ENCODE measurements at regions not wholly inside any gene's neighbourhood (a gene's known extent, or its start where the extent isn't known, plus 50 kb on each side); places are given as distances from the start of the nearest gene placed in this dataset.

- intact Hi-C loops (cut with micrococcal nuclease; ENCODE audit: unreplicated experiment) = no loop called here
- POLR2A ChIA-PET (ENCODE audit: low non-redundant PET) = no interaction called here
- Histone ChIP-seq H3K4me1 (ENCODE audit: insufficient read depth, low read length, poor library complexity, severe bottlenecking) (no peaks in the 10 kb centered on the region), H3K4me3 (ENCODE audit: low read depth, low read length, poor library complexity, severe bottlenecking) (no peak overlapping the region), H3K27me3 (replicated peaks; ENCODE audit: insufficient read depth, low read depth, low read length, poor library complexity) (peaks cover 24% of the 10 kb centered on the region), H3K27ac (ENCODE audit: low read depth, low read length, poor library complexity, severe bottlenecking) (no peak overlapping the region), H3K9me3 (ENCODE audit: low read depth, low read length, poor library complexity, severe bottlenecking) (no peaks in the 10 kb centered on the region), H3K36me3 (ENCODE audit: insufficient read depth, low read length, poor library complexity, severe bottlenecking) (no peaks in the 10 kb centered on the region)
- BruUV-seq (replicated peaks) = no TSS peak
- CTCF ChIA-PET = no interaction called here
- DNase-seq (ENCODE audit: low spot score) = no peak
- no peak for TF ChIP-seq CTCF (conservative IDR thresholded peaks at IDR 0.05; ENCODE audit: low read depth, low read length)
- no peak for TF ChIP-seq EZH2 (IDR thresholded peaks at IDR 0.05; ENCODE audit: borderline replicate concordance, low read depth, low read length, poor library complexity, severe bottlenecking)
Measured at GRCh38 chr7:25296086-25296485, 67.8 kb upstream of the NPVF start.

GRCh38 chr7:25297278-25297677 is 69.0 kb upstream of the NPVF start:
- Histone ChIP-seq H3K4me3 (ENCODE audit: low read depth, low read length, poor library complexity, severe bottlenecking) (no peak overlapping the region), H3K27ac (ENCODE audit: low read depth, low read length, poor library complexity, severe bottlenecking) (no peak overlapping the region), H3K27me3 (replicated peaks; ENCODE audit: insufficient read depth, low read depth, low read length, poor library complexity) (peaks cover 34% of the 10 kb centered on the region), H3K9me3 (ENCODE audit: low read depth, low read length, poor library complexity, severe bottlenecking) (no peaks in the 10 kb centered on the region), H3K36me3 (ENCODE audit: insufficient read depth, low read length, poor library complexity, severe bottlenecking) (no peaks in the 10 kb centered on the region), H3K4me1 (ENCODE audit: insufficient read depth, low read length, poor library complexity, severe bottlenecking) (no peaks in the 10 kb centered on the region)
- intact Hi-C loops (cut with micrococcal nuclease; ENCODE audit: unreplicated experiment) = no loop called here
- DNase-seq (ENCODE audit: low spot score) = no peak
- POLR2A ChIA-PET (ENCODE audit: low non-redundant PET) = no interaction called here
- CTCF ChIA-PET = no interaction called here
- TF ChIP-seq CTCF (conservative IDR thresholded peaks at IDR 0.05; ENCODE audit: low read depth, low read length) (no peak), EZH2 (IDR thresholded peaks at IDR 0.05; ENCODE audit: borderline replicate concordance, low read depth, low read length, poor library complexity, severe bottlenecking) (no peak)
- BruUV-seq (replicated peaks) = no TSS peak

- POLR2A ChIA-PET (ENCODE audit: low non-redundant PET) = no interaction called here
- TF ChIP-seq CTCF (conservative IDR thresholded peaks at IDR 0.05; ENCODE audit: low read depth, low read length) (no peak), EZH2 (IDR thresholded peaks at IDR 0.05; ENCODE audit: borderline replicate concordance, low read depth, low read length, poor library complexity, severe bottlenecking) (no peak)
- no TSS peak for BruUV-seq (replicated peaks)
- Histone ChIP-seq H3K9me3 (ENCODE audit: low read depth, low read length, poor library complexity, severe bottlenecking) (no peaks in the 10 kb centered on the region), H3K4me3 (ENCODE audit: low read depth, low read length, poor library complexity, severe bottlenecking) (no peak overlapping the region), H3K27ac (ENCODE audit: low read depth, low read length, poor library complexity, severe bottlenecking) (no peak overlapping the region), H3K27me3 (replicated peaks; ENCODE audit: insufficient read depth, low read depth, low read length, poor library complexity) (peaks cover 42% of the 10 kb centered on the region), H3K36me3 (ENCODE audit: insufficient read depth, low read length, poor library complexity, severe bottlenecking) (no peaks in the 10 kb centered on the region), H3K4me1 (ENCODE audit: insufficient read depth, low read length, poor library complexity, severe bottlenecking) (no peaks in the 10 kb centered on the region)
- intact Hi-C loops (cut with micrococcal nuclease; ENCODE audit: unreplicated experiment) = no loop called here
- CTCF ChIA-PET = no interaction called here
- no peak for DNase-seq (ENCODE audit: low spot score)
Measured at GRCh38 chr7:25303281-25304181, 75.2 kb upstream of the NPVF start.
